SU-DHL-6 (cell line): ENCODE measurements at regions not wholly inside any gene's neighbourhood (a gene's known extent, or its start where the extent isn't known, plus 50 kb on each side); places are given as distances from the start of the nearest gene placed in this dataset.

ENCODE experiments used
- CTCF ChIP-seq: fragments of 200-600 bp; sonication (generic); IDR thresholded peaks from one replicate; pipeline ENCODE4 v1.5.1; 2017; ENCODE audit warnings: antibody characterized with exemption, mild to moderate bottlenecking, low read length, moderate library complexity; ENCODE audit not compliant: insufficient read depth, poor library complexity, severe bottlenecking
- EZH2phosphoT487 ChIP-seq: fragments of 200-600 bp; sonication (generic), shearing (Covaris generic); conservative IDR thresholded peaks from 2 replicates; pipeline ENCODE4 v1.6.1; 2018; ENCODE audit warnings: mild to moderate bottlenecking, antibody characterized with exemption, low read length, moderate library complexity, mixed read lengths

- TF ChIP-seq CTCF (no peak), EZH2phosphoT487 (no peak)
Measured at GRCh38 chr1:201717286-201717685, 111.7 kb upstream of the IPO9 start.
